Activated CD4-positive, alpha-beta T cell treated with anti-CD3 and anti-CD28 coated beads for 48 hours (primary cell): ENCODE measurements at regions not wholly inside any gene's neighbourhood (a gene's known extent, or its start where the extent isn't known, plus 50 kb on each side); places are given as distances from the start of the nearest gene placed in this dataset.

ENCODE experiments used
- DNase-seq: peaks from one replicate; pipeline ENCODE4 v3.0.0-alpha.2; 2020

- DNase-seq = no peak
Measured at GRCh38 chr19:32141840-32142511, 203.4 kb upstream of the ZNF507 start.

DNA sequence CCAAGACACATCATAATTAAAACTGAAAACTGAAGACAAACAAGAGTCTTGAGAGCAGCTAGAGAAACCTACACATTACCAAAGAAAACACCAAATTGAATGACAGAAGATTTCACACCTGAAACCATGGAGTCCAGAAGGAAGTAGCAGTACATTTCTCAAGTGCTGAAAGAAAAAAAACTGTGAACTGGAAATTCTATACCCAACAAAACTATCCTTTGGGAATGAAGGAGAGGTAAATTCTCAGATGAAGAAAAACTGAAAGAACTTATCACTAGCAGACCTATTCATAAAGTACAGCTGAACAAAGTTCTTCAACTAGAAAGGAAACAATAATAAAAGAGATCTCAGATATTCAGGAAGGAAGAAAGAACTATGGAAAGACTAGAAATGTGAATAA is 198.7 kb upstream of the ZNF507 start:
- no peak for DNase-seq

DNA sequence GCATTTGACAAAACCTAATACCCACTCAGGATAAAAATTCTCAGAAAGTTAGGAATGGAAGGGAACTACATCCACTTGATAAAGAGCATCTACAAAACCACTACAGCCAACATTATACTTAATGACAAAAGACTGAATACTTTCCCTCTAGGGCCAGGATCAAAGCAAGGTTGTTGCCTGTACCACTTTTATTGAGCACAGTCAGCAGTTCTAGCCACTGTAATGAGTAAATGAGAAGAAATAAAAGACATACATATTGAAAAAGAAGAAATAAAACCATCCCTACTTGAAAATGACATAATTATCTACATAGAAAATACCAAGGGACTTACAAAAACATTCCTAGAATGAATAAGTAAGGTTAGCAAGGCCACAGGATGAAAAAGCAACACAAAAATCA is 194.8 kb upstream of the ZNF507 start:
- no peak for DNase-seq

DNA sequence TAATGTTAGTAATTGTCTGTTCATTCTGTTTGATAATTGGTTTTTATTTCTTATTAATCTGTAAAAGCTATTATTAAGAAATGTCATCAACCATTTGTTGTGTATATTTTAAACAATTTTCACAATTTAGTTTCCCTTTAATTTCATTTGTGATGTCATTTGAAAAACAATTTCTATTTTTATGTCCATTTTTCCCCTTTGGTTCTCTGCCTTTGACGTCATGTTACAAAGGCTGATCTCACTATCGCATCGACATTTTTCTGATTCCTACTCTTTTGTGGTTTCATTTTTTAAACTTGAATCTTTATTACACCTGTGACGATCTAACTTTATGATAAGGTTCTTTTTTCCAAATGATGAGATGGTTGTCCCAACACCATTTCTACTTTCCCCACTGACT is 191.0 kb upstream of the ZNF507 start:
- DNase-seq = no peak

- DNase-seq = no peak
Measured at GRCh38 chr19:32164384-32164992, 180.9 kb upstream of the ZNF507 start.

DNA sequence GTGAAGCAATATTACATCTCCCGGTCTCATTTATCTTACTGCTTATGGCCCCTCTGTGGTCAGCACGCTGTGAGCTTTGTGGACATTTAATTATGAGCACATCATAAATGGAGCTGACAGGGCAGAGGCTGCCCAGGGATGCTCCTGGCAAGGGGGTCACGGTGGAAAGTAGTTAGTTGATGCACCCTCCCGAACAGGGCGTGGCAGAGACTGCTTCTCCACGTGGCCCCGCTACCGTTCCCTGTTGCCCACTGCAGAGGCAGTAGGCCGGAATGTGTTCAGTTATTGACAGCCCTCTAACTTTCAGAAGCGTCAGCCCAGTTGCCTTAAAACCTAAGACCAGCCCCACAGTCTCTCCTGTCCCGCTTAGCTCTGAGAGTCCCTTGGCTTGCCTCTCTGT is 180.3 kb upstream of the ZNF507 start:
- DNase-seq = no peak

GRCh38 chr19:32165750-32166149 is 179.7 kb upstream of the ZNF507 start:
- no peak for DNase-seq

DNA sequence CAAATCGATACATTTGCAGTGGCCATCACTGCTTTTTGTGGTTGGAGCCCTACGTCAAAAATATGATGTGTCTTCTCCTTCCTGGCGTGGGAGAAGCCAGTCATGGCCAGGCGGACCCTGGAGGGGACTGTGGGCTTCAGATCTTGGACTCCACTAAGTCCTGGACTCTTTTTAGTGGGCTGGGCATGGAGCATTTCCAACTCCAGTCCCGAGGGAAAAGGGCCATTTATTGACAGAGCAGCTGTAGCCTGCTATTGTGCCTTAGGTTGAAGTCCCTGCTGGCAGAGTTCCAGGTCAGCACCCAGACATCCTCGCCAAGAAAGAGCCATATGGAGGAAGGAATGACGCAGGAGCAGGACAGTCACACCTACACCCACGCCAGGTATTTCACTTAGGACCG is 179.2 kb upstream of the ZNF507 start:
- DNase-seq = no peak

- no peak for DNase-seq
Measured at GRCh38 chr19:32168111-32168510, 177.3 kb upstream of the ZNF507 start.

GRCh38 chr19:32168606-32169005 is 176.8 kb upstream of the ZNF507 start:
- no peak for DNase-seq

DNA sequence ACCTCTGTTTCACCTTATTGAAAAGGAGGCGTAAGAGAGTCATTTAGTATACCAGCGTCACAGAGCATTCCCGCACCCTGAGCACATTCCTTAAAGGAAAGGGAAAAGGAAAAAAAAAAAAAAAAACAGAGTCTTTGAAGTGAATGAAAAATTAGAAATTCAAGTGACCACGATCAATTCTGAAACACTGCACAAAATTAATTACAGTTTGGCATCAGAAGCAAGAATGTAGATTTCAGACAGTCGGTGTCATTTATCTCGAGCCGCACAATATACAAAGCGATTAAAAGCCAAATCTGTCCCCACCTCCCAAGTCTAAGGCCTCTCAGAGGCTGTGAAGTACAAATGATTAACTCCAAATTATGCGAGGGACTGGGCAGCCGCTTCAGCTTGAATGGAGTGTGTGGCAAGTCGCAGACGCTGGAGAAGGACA is 173.7 kb upstream of the ZNF507 start:
- no peak for DNase-seq

GRCh38 chr19:32172566-32173160 is 172.7 kb upstream of the ZNF507 start:
- no peak for DNase-seq

DNA sequence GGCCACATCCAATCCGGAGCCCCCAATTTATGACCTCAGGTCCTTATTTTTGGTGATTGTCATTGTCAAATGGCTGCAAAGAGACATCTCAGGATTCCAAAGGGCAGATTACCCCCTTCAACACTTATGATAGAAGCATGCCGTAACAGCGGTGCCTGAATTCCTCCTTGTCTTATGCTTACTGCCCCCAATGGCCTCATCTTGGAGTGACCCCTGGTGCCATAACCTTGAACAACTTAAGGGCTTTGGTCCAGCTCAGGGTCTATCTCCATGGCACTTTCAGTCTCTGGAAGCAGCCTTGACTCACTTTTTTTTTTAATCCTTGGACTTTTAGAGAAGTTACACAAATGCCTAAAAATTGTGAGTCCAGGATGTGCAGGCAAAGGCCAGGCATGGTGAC is 171.6 kb upstream of the ZNF507 start:
- no peak for DNase-seq

GRCh38 chr19:32174386-32175113 is 170.9 kb upstream of the ZNF507 start:
- DNase-seq = no peak

DNA sequence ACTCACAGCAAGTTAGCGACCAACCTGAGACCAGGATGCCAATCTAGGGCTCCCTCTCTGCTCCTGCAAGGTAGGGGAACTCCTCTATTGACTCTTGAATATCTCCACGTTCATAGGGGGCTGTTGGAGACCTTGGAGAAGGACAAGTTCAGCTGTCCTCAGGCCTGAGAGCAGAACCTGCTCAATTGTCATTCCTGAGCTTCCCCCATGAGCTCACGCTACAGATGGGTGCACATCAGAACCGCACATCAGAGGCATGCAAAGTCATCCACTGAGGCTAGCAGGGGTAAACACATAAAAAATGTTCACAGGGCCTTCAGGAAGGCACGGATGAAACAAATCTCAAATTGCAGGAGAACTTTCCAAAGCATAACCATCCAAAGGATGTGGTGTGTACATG is 168.8 kb upstream of the ZNF507 start:
- no peak for DNase-seq

GRCh38 chr19:32177686-32178085 is 167.7 kb upstream of the ZNF507 start:
- no peak for DNase-seq

DNA sequence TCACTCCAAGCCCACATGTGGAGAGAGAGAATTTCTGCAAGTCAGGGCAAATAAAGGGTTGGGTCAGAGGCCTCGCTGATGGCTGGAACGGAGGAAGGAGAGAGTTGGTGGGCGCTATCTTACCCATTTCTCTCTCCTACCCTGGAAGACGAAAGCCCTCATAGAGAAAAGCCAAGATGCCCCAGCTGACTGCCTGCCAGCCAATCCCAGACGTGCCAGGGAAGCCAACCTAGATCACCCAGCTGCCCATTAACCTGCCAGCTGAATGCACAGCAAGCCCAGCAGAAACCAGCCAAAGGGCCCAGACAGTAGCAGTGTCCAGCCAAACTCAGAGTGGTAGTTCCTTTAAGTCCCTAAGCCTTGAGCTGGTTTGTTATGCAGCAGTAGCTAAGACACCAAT is 167.0 kb upstream of the ZNF507 start:
- no peak for DNase-seq

DNA sequence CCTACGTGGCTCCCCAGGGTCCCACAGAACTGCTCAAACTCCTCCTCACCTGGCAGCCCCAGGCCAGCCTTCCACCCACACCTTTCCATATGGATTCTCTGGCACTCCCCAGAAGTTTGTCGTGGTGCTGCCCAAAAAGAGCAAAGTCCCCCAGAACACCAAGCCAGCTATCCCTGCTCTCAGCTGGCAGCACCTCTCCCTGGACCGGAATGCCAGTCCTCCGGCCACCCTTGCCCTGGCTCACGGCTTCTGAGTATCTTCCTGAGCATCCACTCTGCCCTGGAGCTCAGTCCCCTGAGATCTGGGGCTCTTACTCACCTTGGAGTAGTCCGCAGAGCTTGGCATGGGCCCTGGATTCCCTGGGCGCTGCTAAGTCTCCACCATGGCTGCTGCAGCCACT is 166.5 kb upstream of the ZNF507 start:
- no peak for DNase-seq

GRCh38 chr19:32181216-32181920 is 164.0 kb upstream of the ZNF507 start:
- no peak for DNase-seq

- no peak for DNase-seq
Measured at GRCh38 chr19:32186542-32187330, 158.7 kb upstream of the ZNF507 start.

DNA sequence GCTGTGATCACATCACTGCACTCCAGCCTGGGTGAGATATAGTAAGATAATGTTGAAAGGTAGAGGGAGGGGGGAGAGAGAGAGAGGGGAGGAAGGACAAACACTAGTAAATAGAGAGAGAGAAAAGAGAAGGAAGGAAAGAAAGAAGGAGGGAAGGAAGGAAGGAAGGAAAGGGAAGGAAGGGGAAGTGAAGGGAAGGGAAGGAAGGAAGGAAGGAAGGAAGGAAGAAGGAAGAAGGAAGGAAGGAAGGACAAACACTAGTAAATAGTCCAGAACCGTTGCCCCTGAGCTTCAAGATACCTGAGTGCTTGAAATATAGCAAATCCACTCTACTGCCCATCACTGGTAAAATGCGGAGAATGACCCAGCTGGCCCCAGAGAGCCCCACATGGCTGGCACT is 156.5 kb upstream of the ZNF507 start:
- no peak for DNase-seq

DNA sequence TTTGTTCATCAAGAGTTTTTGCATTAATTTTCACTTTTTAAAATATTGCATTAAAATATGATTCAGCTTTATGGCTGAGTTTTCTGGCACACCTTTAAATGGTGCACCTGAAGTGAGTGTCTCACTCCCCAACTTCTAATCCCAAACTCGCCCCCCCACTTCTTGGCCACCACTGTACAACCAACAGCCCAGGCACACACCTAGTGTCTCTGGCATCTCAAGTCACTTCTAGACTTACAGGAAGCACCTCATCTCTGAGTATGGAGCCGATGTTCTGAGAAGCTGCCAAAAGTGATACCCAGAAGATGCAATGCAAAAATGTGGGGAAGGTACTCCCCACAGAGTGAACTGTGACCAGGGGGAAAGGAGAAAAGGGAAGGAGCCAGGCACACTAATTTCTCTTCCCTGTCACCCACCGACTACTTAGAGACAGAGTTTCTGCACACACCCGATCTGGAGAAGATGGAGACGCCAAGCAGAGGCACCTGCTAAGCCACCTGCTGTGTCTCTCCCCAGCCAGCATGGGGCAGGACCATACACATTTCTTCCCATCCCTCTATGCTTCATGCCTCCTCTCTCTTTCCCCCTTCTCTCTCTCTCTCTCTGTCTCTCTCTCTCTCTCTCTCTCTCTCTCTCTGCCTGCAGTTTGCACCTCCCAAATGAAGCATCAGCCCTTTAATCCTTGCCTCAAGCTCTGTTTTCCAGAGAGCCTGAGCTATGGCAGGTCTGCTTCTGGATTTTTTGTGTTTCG is 155.3 kb upstream of the ZNF507 start:
- no peak for DNase-seq
